HG03280 (cell line): ENCODE measurements at regions not wholly inside any gene's neighbourhood (a gene's known extent, or its start where the extent isn't known, plus 50 kb on each side); places are given as distances from the start of the nearest gene placed in this dataset.
A peak's percentile ranks its signal among the peaks of the same experiment; 100 is the strongest.
"Not testable (repeated sequence)": the region's sequence is repeated elsewhere in the genome, so short reads cannot be mapped to it uniquely, and the experiment has no call there.

Experiments used
- ATAC-seq: cut with Tn5 transposase; IDR thresholded peaks from one replicate; pipeline ENCODE4 v1.9.1; 2021; ENCODE audit warnings: mild to moderate bottlenecking, moderate library complexity; ENCODE audit not compliant: unreplicated experiment

- ATAC-seq: no peak
These were observed 115.3 kb upstream of the NDUFV2 start for GRCh38 chr18:8987241-8987640.

DNA sequence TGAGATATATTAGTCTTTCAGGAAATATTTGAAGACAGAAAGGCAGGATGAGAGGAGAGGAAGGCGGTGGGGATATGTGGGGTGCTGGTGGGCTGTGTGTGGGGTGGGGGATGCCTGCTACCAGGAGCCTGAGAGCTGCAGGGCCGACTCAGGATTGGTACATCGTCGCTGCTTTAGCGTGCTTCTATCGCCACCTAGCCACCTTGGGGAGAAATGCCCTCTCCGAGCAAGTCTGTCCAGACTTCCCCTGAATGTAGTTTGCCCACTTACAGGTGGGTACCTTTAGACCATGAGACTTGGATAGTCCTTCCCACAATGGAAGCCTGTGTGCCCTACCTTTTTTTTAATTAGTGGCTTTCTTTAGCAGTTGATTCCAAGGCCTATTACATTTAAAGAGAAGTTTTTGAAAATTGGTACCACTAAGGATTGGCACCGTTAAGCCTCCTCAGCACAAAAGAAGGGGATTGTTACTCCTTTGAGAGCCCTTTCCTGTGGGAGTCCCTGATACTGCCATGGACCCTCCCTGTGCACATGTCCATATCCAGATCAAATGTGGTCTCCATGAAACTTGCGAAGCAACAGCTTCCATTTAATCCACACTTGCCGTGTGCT, 114.1 kb upstream of the NDUFV2 start:
- peak; percentile 71 for ATAC-seq

DNA sequence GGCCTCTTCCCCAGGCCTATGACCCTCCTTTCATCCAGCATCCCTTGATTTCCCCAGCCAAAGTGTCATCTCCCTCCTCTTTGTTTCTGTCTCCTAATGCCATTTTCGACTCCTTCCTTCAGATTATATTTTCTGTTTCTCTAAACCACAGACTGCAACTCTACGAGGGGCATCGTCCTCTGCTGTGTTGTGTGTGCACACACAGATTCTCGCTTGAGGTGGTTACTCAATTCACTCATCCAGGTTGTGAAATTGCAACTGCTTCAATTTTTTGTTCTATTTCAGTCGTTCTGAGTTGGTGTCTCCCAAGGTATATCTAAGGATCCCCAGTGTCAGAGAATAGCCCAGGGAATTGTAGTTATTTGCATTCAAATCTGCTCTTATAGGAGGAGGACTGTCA, 113.5 kb upstream of the NDUFV2 start:
- ATAC-seq: no peak

GRCh38 chr18:8989855-8990254, 112.6 kb upstream of the NDUFV2 start:
- no peak for ATAC-seq

DNA sequence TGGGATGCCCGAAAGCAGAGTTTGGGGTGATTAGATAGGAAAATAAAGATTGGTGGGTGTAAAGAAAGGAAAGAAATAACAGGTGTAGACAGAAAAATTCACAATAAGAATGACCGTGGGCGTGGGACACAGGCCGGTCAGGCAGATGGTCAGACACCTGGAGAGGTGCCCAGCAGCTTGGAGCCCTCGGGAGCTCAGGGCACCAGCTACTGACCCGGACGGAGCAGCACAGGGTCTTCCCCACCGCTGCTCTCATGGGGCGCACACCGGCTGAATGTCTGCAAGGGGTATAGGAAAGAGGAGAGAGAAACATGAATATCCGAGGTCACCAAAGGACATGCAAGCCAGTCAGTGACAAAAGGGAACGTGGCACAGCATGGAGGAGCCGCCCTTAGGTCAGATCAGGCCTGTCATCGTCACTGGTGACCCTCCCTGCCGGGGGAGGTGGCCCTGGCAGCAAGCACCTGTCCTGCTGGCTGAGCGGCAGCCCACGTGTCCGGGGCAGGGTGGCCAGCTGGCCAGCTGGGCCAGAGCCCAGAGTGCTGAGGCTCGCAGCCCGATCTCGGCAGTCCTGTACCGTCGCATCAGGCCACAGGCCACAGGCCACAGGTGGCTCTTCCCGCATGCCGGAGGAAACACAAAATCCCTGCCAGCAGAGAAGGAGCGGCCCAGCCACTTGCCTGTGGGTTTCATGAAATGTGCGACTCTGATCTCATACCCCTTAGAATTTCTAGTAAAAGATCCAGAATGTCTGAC, 112.0 kb upstream of the NDUFV2 start:
- no peak for ATAC-seq

- no peak for ATAC-seq
These were observed 111.3 kb upstream of the NDUFV2 start for GRCh38 chr18:8991155-8991554.

GRCh38 chr18:8992500-8992899, 110.0 kb upstream of the NDUFV2 start:
- not testable (repeated sequence) for ATAC-seq

DNA sequence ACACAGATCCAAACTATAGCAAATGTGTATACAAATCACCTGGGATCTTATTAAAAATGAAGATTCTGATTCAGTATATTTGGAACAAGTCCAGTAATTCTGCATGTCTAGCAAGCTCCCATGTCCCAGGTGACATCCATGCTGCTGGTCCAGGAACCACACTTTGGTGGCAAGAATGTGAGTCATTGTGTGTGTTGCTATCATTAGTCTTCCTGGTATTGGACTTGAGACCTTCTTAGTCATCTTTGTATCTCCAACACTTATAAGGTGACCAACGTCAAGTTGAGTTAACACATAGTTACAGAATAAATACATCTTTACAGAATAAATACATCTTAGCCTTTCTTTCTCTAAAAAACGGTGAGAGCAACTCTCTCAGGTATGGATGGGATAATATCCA, 107.9 kb upstream of the NDUFV2 start:
- ATAC-seq: no peak

DNA sequence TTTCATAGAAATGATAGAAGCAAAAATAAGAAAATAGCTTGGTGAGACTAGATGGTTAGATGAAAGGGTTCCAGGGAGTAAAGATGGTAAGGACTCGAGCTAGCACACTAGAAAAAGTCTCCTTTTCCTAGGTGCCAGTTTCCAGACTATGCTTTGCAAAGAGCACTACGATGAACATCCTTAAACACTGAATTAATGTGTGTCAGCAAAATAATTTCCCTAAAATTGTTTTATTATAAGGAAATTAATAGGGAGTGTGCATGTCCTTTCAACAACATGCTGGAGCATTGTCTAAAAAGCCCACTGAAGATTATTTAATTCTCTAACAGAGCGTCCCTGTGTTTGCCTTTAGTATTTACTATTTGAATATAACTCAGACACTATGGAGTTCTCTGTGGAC, 107.4 kb upstream of the NDUFV2 start:
- ATAC-seq: no peak

DNA sequence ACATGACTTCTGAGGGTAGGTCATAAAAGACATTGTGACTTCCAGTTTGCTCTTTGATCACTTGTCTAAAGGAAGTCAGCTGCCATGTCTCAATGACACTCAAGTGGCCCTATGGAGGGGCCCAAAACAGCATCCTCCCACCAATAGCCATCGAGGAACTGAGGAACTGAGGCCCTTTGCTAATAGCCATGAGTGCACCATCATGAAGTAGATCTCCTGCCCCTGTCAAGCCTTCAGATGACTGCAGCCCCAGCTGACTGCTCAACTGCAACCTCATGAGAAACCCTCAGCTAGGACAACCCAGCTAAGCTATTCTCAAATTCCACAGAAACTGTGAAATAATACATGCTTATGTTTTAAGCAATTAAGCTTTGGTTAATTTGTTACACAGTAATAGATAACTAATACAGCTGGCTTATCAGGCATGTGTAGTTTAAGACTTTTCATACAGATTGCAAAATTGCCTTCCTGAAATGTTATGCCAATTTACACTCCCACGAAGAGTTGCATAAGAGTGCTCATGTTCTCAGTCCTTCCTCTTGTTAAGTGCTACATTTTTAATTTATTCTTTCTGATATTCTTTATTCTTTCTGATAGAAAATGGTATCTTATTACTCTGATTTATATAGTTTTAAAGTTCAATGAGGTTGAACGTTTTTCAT, 105.6 kb upstream of the NDUFV2 start:
- no peak for ATAC-seq

DNA sequence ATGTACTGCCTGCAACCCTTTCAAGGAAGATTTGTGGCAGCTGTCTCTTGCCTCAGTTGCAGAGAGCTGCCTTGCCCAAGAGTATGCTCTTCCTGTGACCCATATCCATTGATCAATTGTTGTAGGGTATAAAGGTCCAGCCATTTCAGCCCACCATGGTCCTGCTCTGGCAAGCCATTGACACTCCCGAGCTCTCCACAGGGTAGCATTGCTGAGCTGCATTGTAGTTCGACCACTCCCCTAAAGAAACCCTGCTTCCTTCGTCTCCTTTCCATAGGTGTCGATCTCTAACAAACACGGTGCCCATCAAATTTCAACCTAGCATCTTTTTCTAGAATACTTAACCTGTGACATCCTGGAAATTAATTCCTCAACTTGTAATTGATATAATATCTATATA, 104.9 kb upstream of the NDUFV2 start:
- ATAC-seq: no peak

DNA sequence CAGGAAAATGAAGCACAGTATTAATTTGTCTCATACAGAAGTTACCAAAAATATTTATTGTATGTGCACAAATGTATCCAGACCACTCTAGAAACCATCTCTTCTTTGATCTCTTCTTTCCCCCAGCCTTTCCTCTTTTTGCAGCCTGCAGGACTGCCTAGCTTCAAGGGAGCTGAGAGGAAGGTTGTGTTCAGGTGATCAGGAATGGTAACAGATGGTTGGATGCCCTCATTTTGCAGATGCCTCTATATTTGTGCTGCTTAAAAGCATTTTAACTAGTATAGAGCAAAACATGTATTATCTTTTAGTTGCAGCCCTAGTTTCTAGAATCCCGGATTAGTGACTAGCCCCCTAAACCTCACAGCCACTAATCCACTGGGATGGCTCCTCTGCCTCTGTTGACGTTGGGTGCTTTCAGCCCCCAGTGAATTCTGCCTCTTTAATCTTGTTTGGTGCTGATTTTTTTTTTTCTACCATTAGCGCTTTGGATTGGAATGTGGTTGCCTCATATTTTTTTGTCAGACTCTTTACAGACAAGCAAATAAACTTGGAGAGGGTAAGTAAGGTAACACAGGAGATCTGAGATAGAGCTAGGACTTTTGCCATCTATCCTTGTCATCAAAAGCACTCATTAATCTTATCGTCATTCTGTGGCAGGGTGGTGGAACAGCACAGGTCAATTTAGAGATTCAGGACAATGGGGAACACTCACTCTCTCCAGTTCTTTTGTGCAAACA, 103.8 kb upstream of the NDUFV2 start:
- ATAC-seq: no peak

GRCh38 chr18:8999872-9000271, 102.6 kb upstream of the NDUFV2 start:
- no peak for ATAC-seq

DNA sequence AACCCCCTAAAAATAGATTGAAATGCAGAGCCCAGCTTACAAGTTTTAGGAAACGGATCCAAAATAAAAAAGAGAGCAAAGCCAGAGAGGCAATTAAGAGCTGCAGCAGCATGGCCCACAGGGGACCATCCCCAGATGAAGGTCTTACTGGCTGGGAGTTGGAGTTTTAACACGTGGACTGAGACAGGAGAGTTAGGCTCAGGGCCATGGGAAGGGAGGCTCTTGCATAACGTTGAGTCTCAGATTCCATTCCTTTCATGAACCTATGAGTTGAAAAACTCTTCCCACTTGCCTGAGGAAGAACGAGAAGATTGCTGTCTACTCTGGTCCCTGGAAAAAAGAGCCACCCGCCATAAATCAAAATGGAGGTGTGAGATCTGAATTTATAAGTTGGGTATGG, 101.8 kb upstream of the NDUFV2 start:
- no peak for ATAC-seq

DNA sequence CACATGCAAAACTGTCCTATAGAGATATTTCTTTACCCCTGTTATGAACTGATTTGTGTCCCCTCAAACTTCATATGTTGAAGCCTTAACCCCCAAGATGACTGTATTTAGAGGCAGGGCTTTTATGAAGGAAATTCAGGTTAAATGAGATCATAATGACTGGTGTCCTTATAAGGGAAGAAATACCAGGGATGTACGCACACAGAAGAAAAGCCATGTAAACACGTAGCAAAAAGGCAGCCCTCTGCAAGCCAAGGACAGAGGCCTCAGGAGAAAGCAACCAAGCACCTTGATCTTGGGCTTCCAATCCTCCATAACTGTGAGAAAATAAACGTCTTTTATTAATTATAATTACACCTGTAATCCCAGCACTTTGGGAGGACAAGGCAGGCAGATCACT, 101.3 kb upstream of the NDUFV2 start:
- no peak for ATAC-seq

DNA sequence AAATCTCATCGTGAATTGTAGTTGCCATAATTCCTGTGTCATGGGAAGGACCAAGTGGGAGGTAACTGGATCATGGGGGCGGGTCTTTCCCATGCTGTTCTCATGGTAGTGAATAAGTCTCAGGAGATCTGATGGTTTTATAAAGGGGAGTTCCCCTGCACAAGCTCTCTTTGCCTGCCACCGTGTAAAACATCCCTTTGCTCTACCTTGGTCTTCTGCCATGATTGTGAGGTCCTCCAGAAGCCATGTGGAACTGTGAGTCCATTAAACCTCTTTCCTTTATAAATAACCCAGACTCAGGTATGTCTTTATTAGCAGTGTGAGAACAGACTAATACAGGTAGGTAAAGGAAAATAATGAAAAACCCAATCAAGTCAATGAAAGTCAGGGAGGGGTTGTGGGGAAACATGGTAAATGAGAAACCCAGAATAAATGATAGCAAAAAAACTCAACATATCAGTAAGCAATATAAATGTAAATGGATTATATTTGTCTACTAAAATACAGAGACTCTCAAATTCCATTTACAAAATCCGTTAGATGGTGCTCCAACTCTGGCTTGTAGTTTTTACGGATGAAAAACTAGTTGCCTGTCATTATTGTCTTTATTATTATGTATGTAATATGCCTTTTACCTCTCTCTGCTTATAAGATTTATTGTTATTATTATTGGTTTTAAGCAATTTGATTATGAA, 98.9 kb upstream of the NDUFV2 start:
- ATAC-seq: no peak

- not testable (repeated sequence) for ATAC-seq
These were observed 98.2 kb upstream of the NDUFV2 start for GRCh38 chr18:9004308-9004707.

GRCh38 chr18:9007700-9008099, 94.8 kb upstream of the NDUFV2 start:
- not testable (repeated sequence) for ATAC-seq

DNA sequence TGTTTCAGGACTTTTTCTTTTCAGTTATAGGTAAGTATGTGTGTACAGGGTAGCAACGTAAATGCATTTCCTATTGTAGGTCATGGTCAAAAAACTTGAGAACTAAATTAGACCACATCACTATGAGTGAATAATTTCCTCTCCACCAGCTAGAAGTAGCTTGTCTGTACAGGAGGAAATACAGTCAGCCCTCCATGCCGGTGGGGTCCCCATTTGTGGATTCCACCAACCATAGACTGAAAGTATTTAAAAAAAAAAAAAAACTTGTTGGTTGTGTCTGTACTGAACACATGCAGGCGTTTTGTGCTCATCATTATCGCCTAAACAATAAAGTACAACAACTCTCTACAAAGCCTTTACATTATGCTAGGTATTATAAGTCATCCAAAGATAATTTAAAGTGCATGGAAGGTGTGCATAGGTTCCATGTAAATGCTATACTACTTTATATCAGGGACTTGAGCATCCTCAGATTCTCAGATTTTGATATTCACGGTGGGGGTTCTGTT, 94.2 kb upstream of the NDUFV2 start:
- no peak for ATAC-seq

DNA sequence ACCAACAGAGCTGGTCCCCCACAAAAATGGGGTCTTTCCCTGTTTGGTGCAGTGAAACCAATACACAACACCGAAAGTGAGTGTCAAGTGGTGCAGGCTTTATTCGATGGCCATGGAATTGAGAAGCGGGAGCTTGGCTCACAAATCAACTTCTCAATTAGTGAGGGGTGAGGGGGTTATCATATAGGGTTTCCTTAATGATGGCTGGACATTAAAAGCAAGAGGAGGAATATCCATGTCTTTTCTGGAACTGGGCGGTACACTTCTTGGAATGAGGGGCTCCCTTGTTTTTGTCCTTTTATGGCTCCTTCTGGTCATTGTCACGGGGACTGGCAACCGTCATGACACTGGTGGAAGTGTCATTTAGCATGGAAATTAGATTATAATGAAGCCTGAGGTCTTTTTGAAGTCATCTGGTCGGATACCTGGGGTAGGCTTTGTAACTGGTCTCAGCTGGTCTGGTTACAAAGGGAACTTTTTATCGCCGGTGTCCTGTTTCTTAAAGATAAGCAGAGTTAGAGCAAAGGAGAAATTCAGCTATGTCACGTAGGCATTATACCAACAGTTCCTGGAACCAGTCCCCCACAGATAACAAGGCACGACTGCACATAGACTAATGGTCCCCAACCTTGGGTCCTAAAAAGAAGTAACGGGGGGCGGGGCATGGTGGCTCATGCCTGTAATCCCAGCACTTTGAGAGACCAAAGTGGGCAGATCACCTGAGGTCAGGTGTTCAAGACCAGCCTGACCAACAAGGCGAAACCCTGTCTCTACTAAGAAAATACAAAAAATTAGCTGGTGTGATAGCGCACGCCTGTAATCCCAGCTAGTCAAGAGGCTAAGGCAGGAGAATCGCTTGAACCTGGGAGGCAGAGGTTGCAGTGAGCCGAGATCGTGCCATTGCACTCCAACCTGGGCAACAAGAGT, 93.5 kb upstream of the NDUFV2 start:
- ATAC-seq: no peak
